ENCODE measurements at regions not wholly inside any gene's neighbourhood (a gene's known extent, or its start where the extent isn't known, plus 50 kb on each side); places are given as distances from the start of the nearest gene placed in this dataset.

DNA sequence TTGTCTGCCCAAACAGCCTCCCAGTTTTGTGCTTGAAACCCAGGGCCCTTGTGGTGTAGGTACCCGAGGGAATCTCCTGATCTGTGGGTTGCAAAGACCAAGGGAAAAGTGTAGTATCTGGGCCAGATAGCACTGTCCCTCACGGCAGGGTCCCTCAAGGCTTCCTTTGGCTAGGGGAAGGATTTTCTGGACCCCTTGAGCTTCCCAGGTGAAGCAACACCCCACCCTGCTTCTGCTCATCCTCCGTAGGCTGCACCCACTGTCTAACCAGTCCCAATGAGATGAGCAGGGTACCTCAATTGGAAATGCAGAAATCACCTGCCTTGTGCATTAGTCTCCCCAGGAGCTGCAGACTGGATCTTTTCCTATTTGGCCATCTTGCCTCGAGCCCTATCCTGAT lies 791.8 kb upstream of the MANEA start:
- no peak for TF ChIP-seq CHD2 (IDR thresholded peaks at IDR 0.05; ENCODE audit: low read length, partially characterized antibody)
- no peak for TF ChIP-seq JUND (IDR thresholded peaks at IDR 0.05)
- TF ChIP-seq, protein P1, sequence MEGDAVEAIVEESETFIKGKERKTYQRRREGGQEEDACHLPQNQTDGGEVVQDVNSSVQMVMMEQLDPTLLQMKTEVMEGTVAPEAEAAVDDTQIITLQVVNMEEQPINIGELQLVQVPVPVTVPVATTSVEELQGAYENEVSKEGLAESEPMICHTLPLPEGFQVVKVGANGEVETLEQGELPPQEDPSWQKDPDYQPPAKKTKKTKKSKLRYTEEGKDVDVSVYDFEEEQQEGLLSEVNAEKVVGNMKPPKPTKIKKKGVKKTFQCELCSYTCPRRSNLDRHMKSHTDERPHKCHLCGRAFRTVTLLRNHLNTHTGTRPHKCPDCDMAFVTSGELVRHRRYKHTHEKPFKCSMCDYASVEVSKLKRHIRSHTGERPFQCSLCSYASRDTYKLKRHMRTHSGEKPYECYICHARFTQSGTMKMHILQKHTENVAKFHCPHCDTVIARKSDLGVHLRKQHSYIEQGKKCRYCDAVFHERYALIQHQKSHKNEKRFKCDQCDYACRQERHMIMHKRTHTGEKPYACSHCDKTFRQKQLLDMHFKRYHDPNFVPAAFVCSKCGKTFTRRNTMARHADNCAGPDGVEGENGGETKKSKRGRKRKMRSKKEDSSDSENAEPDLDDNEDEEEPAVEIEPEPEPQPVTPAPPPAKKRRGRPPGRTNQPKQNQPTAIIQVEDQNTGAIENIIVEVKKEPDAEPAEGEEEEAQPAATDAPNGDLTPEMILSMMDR (IDR thresholded peaks at IDR 0.05) = no peak
- TF ChIP-seq, protein P2, sequence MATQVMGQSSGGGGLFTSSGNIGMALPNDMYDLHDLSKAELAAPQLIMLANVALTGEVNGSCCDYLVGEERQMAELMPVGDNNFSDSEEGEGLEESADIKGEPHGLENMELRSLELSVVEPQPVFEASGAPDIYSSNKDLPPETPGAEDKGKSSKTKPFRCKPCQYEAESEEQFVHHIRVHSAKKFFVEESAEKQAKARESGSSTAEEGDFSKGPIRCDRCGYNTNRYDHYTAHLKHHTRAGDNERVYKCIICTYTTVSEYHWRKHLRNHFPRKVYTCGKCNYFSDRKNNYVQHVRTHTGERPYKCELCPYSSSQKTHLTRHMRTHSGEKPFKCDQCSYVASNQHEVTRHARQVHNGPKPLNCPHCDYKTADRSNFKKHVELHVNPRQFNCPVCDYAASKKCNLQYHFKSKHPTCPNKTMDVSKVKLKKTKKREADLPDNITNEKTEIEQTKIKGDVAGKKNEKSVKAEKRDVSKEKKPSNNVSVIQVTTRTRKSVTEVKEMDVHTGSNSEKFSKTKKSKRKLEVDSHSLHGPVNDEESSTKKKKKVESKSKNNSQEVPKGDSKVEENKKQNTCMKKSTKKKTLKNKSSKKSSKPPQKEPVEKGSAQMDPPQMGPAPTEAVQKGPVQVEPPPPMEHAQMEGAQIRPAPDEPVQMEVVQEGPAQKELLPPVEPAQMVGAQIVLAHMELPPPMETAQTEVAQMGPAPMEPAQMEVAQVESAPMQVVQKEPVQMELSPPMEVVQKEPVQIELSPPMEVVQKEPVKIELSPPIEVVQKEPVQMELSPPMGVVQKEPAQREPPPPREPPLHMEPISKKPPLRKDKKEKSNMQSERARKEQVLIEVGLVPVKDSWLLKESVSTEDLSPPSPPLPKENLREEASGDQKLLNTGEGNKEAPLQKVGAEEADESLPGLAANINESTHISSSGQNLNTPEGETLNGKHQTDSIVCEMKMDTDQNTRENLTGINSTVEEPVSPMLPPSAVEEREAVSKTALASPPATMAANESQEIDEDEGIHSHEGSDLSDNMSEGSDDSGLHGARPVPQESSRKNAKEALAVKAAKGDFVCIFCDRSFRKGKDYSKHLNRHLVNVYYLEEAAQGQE (IDR thresholded peaks at IDR 0.05; ENCODE audit: low read depth, low read length) = no peak
- TF ChIP-seq, protein P3, sequence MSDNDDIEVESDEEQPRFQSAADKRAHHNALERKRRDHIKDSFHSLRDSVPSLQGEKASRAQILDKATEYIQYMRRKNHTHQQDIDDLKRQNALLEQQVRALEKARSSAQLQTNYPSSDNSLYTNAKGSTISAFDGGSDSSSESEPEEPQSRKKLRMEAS (IDR thresholded peaks at IDR 0.05; ENCODE audit: low read depth) = no peak
- no peak for TF ChIP-seq POLR2AphosphoS5 (IDR thresholded peaks at IDR 0.05; ENCODE audit: low read depth, low read length)
- TF ChIP-seq MXI1 (IDR thresholded peaks at IDR 0.05; ENCODE audit: low read depth, low read length) = no peak
- no peak for TF ChIP-seq NFIC (IDR thresholded peaks at IDR 0.05; ENCODE audit: borderline replicate concordance)

Measured in SK-N-SH (cell line).